ENCODE measurements at regions not wholly inside any gene's neighbourhood (a gene's known extent, or its start where the extent isn't known, plus 50 kb on each side); places are given as distances from the start of the nearest gene placed in this dataset.

GRCh38 chr3:80374423-80374822, 606.6 kb upstream of the ROBO1 start:
- Histone ChIP-seq H3K27me3 (replicated peaks; ENCODE audit: insufficient read depth) (no peaks in the 10 kb centered on the region), H3K4me1 (replicated peaks) (no peaks in the 10 kb centered on the region), H3K36me3 (no peaks in the 10 kb centered on the region), H3K27ac (no peak overlapping the region), H3K4me3 (no peak overlapping the region), H3K9me3 (no peaks in the 10 kb centered on the region)
- TF ChIP-seq CTCF (IDR thresholded peaks at IDR 0.05): no peak
- no peak for TF ChIP-seq POLR2A (IDR thresholded peaks at IDR 0.05)
- TF ChIP-seq POLR2AphosphoS5 (IDR thresholded peaks at IDR 0.05): no peak
- 95% methylated on average over 1 of the region's 1 CpG for WGBS
- no peak for DNase-seq (ENCODE audit: low spot score)
- intact Hi-C loops (cut with DNase I): no loop called here

DNA sequence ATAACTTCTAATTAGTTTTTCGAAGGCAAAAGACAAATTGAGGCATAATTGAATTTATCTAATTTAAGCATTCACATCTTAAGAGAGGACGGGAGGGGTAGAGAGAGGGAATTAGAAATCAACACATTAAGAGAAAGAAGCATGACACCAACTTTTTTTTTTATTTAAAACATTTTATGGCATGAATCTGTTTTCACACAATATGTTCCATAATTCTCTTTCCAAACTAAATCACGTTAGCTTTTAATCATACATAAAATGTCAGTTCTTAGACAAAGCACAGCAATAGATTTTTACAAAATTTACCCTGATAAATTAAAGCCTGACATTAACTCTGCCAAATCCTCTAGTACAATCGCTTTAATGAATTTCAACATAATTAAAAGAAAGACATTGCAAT, 600.8 kb upstream of the ROBO1 start:
- DNase-seq (ENCODE audit: low spot score): no peak
- TF ChIP-seq POLR2A (IDR thresholded peaks at IDR 0.05) (no peak), POLR2AphosphoS5 (IDR thresholded peaks at IDR 0.05) (no peak), CTCF (IDR thresholded peaks at IDR 0.05) (no peak)
- 77% methylated on average over 4 of the region's 4 CpGs for WGBS
- no peaks in the 10 kb centered on the region for H3K4me1 ChIP-seq (replicated peaks)
- H3K27me3 ChIP-seq (replicated peaks; ENCODE audit: insufficient read depth): no peaks in the 10 kb centered on the region
- H3K4me3 ChIP-seq: no peak overlapping the region
- H3K36me3 ChIP-seq: no peaks in the 10 kb centered on the region
- no peak overlapping the region for H3K27ac ChIP-seq
- H3K9me3 ChIP-seq: no peaks in the 10 kb centered on the region
- intact Hi-C loops (cut with DNase I): no loop called here

DNA sequence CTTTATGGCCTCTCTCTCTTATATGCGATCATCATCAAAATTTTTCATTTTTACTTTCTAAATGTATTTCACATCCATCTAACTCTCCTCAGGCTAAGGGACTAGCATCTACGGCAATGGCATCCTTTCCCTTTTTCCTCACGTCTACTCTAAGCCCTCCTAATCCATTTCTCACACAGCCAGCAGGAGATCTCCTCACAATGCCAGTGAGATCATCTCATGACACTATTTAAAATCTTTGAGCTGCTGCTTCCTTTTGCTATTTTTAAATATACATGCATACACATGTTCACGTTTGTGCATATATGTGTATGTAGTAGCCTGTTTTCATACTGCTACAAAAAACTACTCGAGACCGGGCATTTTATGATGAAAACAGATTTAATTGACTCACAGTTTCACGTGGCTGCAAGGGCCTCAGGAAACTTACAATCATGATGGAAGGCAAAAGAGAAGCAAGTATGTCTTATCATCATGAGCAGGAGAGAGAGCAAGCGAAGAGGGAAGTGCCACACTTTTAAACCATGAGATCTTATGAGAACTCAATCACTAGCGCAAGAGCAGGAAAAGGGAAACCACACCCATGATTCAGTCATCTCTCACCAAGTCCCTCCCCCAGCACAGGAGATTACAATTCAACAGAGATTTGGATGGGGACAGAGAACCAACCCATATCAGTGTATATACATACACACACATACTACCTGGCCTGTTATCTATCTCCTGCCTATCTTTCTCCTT, 599.2 kb upstream of the ROBO1 start:
- H3K27ac ChIP-seq: no peak overlapping the region
- WGBS: 84% methylated on average over 9 of the region's 9 CpGs
- intact Hi-C loops (cut with DNase I): no loop called here
- no peak for DNase-seq (ENCODE audit: low spot score)
- no peaks in the 10 kb centered on the region for H3K9me3 ChIP-seq
- H3K36me3 ChIP-seq: no peaks in the 10 kb centered on the region
- no peaks in the 10 kb centered on the region for H3K27me3 ChIP-seq (replicated peaks; ENCODE audit: insufficient read depth)
- TF ChIP-seq POLR2AphosphoS5 (IDR thresholded peaks at IDR 0.05): no peak
- TF ChIP-seq POLR2A (IDR thresholded peaks at IDR 0.05): no peak
- TF ChIP-seq CTCF (IDR thresholded peaks at IDR 0.05): no peak
- H3K4me1 ChIP-seq (replicated peaks): no peaks in the 10 kb centered on the region
- H3K4me3 ChIP-seq: no peak overlapping the region

DNA sequence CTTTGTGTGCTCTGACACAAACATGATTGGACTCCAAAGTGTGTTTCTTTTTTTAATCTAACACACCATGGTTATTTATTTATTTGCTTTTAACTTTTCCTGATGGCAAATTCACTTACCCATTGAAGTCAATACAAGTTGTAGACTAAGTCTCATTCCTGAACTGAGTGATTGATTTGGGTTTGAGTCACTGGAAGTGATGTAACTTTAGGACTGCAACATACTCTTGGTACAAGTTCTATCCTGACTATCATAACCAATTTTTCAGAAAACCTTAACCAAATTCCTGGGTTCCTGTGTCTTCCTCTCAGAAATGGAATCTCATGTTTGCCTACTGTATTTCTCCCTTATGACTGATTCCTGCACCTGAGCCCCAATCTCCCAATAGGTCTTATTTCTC, 590.0 kb upstream of the ROBO1 start:
- Histone ChIP-seq H3K4me3 (no peak overlapping the region), H3K4me1 (replicated peaks) (no peaks in the 10 kb centered on the region), H3K27me3 (replicated peaks; ENCODE audit: insufficient read depth) (no peaks in the 10 kb centered on the region), H3K36me3 (no peaks in the 10 kb centered on the region), H3K9me3 (no peaks in the 10 kb centered on the region), H3K27ac (no peak overlapping the region)
- no peak for DNase-seq (ENCODE audit: low spot score)
- TF ChIP-seq CTCF (IDR thresholded peaks at IDR 0.05) (no peak), POLR2AphosphoS5 (IDR thresholded peaks at IDR 0.05) (no peak), POLR2A (IDR thresholded peaks at IDR 0.05) (no peak)
- intact Hi-C loops (cut with DNase I): no loop called here

- no peaks in the 10 kb centered on the region for H3K36me3 ChIP-seq
- 47% methylated on average over 5 of the region's 5 CpGs for WGBS
- no peaks in the 10 kb centered on the region for H3K27me3 ChIP-seq (replicated peaks; ENCODE audit: insufficient read depth)
- H3K4me1 ChIP-seq (replicated peaks): no peaks in the 10 kb centered on the region
- H3K4me3 ChIP-seq: no peak overlapping the region
- no peak for DNase-seq (ENCODE audit: low spot score)
- H3K9me3 ChIP-seq: no peaks in the 10 kb centered on the region
- TF ChIP-seq CTCF (IDR thresholded peaks at IDR 0.05) (no peak), POLR2AphosphoS5 (IDR thresholded peaks at IDR 0.05) (no peak), POLR2A (IDR thresholded peaks at IDR 0.05) (no peak)
- intact Hi-C loops (cut with DNase I): no loop called here
- no peak overlapping the region for H3K27ac ChIP-seq
Measured at GRCh38 chr3:80355144-80355543, 587.3 kb upstream of the ROBO1 start.

All from prostate gland (tissue), 2 donors.